ENCODE measurements at regions not wholly inside any gene's neighbourhood (a gene's known extent, or its start where the extent isn't known, plus 50 kb on each side); places are given as distances from the start of the nearest gene placed in this dataset.

DNA sequence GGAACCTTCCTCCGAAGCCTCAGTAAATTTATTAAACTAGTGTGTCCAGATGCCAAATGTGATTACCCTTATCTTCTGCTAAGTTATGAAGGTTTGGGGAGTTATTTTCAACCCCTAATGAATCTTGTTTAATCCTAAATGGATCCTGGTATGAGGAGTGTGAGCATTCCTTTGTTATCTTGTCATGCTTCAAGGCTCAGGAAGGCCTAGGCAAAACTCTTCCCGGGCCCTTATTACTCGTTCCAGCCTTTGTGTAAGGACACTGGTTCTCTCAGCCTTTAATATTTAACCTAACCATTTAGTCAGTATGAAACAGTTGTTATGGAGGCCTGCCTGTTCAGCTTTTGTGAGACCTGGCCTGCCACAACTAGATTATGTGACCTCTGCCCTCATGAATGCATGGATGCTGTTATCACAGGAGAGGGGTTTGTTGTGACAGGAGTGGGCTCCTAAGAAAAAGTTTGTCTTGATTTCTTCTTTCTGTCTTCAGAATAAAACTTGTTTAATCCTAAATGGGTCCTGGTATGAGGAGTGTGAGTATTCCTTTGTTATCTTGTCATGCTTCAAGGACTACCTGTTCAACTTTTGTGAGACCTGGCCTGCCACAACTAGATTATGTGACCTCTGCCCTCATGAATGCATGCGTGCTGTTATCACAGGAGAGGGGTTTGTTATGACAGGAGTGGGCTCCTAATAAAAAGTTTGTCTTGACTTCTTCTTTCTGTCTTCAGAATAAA is 181.7 kb downstream of the SLC39A8 start:
- ATAC-seq (no peak), DNase-seq (no peak)
- 20% methylated on average over 4 of the region's 4 CpGs for WGBS, 2 donors
- Histone ChIP-seq H3K36me3 (replicated peaks in 1 of 2; ENCODE audit: insufficient read depth in 1 of 2, low read depth in 2 of 2) (no peaks in the 10 kb centered on the region), H3K9me3 (no peaks in the 10 kb centered on the region), H3K27me3 (no peaks in the 10 kb centered on the region), H3K27ac (no peak overlapping the region), H3K4me1 (no peaks in the 10 kb centered on the region), H3K4me3 (no peak overlapping the region)
- TF ChIP-seq CTCF (IDR thresholded peaks at IDR 0.05) (no peak), POLR2A (IDR thresholded peaks at IDR 0.05) (no peak)
- intact Hi-C loops (cut with DNase I) = no loop called here

DNA sequence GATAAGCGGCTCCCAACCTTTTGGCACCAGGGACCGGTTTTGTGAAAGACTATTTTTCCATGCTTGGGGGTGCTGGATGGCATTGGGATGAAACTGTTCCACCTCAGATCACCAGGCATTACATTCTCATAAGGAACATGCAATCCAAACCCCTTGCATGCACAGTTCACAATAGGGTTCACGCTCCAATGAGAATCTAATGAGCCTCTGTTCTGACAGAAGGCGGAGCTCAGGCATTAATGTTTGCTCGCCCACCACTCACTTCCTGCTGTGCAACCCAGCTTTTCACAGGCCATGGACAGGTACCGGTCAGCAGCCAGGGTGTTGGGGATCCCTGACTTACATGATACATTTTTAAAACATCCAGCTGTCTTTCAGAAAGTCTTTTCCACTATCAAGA is 187.3 kb downstream of the SLC39A8 start:
- Histone ChIP-seq H3K4me3 (no peak overlapping the region), H3K36me3 (replicated peaks in 1 of 2; ENCODE audit: insufficient read depth in 1 of 2, low read depth in 2 of 2) (no peaks in the 10 kb centered on the region), H3K27ac (no peak overlapping the region), H3K27me3 (no peaks in the 10 kb centered on the region), H3K9me3 (no peaks in the 10 kb centered on the region), H3K4me1 (no peaks in the 10 kb centered on the region)
- intact Hi-C loops (cut with DNase I) = no loop called here
- ATAC-seq (no peak), DNase-seq (no peak)
- TF ChIP-seq POLR2A (IDR thresholded peaks at IDR 0.05) (no peak), CTCF (IDR thresholded peaks at IDR 0.05) (no peak)
- WGBS, 2 donors = 73 to 83% methylated on average over 6 of the region's 6 CpGs

- Histone ChIP-seq H3K36me3 (replicated peaks in 1 of 2; ENCODE audit: insufficient read depth in 1 of 2, low read depth in 2 of 2) (no peaks in the 10 kb centered on the region), H3K27me3 (no peaks in the 10 kb centered on the region), H3K9me3 (no peaks in the 10 kb centered on the region), H3K4me1 (no peaks in the 10 kb centered on the region), H3K27ac (no peak overlapping the region), H3K4me3 (no peak overlapping the region)
- intact Hi-C loops (cut with DNase I) = no loop called here
- ATAC-seq (no peak), DNase-seq (no peak)
- 77 to 94% methylated on average over 1 of the region's 1 CpG for WGBS, 2 donors
- TF ChIP-seq CTCF (IDR thresholded peaks at IDR 0.05) (no peak), POLR2A (IDR thresholded peaks at IDR 0.05) (no peak)
These were observed 191.9 kb downstream of the SLC39A8 start for GRCh38 chr4:102153391-102153790.

GRCh38 chr4:102151696-102152095 is 193.6 kb downstream of the SLC39A8 start:
- TF ChIP-seq POLR2A (IDR thresholded peaks at IDR 0.05) (no peak), CTCF (IDR thresholded peaks at IDR 0.05) (no peak)

GRCh38 chr4:102143433-102143832 is 201.8 kb downstream of the SLC39A8 start:
- ATAC-seq = no peak
- WGBS, 2 donors = 22 to 30% methylated on average over 1 of the region's 1 CpG
- DNase-seq = no peak
- Histone ChIP-seq H3K27me3 (no peaks in the 10 kb centered on the region), H3K9me3 (no peaks in the 10 kb centered on the region), H3K4me3 (no peak overlapping the region), H3K27ac (no peak overlapping the region), H3K36me3 (replicated peaks in 1 of 2; ENCODE audit: insufficient read depth in 1 of 2, low read depth in 2 of 2) (no peaks in the 10 kb centered on the region), H3K4me1 (no peaks in the 10 kb centered on the region)
- TF ChIP-seq POLR2A (IDR thresholded peaks at IDR 0.05) = no peak
- no peak for TF ChIP-seq CTCF (IDR thresholded peaks at IDR 0.05)
- intact Hi-C loops (cut with DNase I) = no loop called here

More at GRCh38 chr4:102151696-102152095, 193.6 kb downstream of the SLC39A8 start:
- Histone ChIP-seq H3K4me1 (no peaks in the 10 kb centered on the region), H3K27me3 (no peaks in the 10 kb centered on the region), H3K36me3 (replicated peaks in 1 of 2; ENCODE audit: insufficient read depth in 1 of 2, low read depth in 2 of 2) (no peaks in the 10 kb centered on the region), H3K4me3 (no peak overlapping the region), H3K9me3 (no peaks in the 10 kb centered on the region), H3K27ac (no peak overlapping the region)
- ATAC-seq = no peak
- no peak for DNase-seq
- WGBS, 2 donors = 44 to 51% methylated on average over 1 of the region's 1 CpG
- intact Hi-C loops (cut with DNase I) = no loop called here
